GM12873 (cell line): ENCODE measurements at regions not wholly inside any gene's neighbourhood (a gene's known extent, or its start where the extent isn't known, plus 50 kb on each side); places are given as distances from the start of the nearest gene placed in this dataset.

Experiments used
- CTCF ChIP-seq: IDR thresholded peaks from 2 replicates; pipeline ENCODE4 v1.5.1; 2012; ENCODE audit warnings: low read depth, mild to moderate bottlenecking, moderate library complexity, low read length, control low read depth; ENCODE audit not compliant: insufficient read depth; ENCODE audit errors: missing control alignments

GRCh38 chr12:30043151-30043847, 259.6 kb upstream of the TMTC1 start:
- TF ChIP-seq CTCF, result no peak

GRCh38 chr12:30041096-30041495, 257.4 kb upstream of the TMTC1 start:
- TF ChIP-seq CTCF, result no peak

- no peak for TF ChIP-seq CTCF
Measured at GRCh38 chr12:30030693-30031374, 247.1 kb upstream of the TMTC1 start.

GRCh38 chr12:30026621-30027234, 243.0 kb upstream of the TMTC1 start:
- TF ChIP-seq CTCF, result no peak

- no peak for TF ChIP-seq CTCF
Measured at GRCh38 chr12:30025317-30025716, 241.6 kb upstream of the TMTC1 start.

- no peak for TF ChIP-seq CTCF
Measured at GRCh38 chr12:30023186-30023585, 239.4 kb upstream of the TMTC1 start.

GRCh38 chr12:30021051-30021833, 237.5 kb upstream of the TMTC1 start:
- TF ChIP-seq CTCF, result no peak
